ENCODE measurements at regions not wholly inside any gene's neighbourhood (a gene's known extent, or its start where the extent isn't known, plus 50 kb on each side); places are given as distances from the start of the nearest gene placed in this dataset.

- TF ChIP-seq CTCF (IDR thresholded peaks at IDR 0.05; ENCODE audit: low read depth, low read length) (no peak), EZH2phosphoT487 (IDR thresholded peaks at IDR 0.05; ENCODE audit: low read depth) (no peak)
These were observed 143.4 kb upstream of the GLI3 start for GRCh38 chr7:42380401-42380800.
